ENCODE measurements at regions not wholly inside any gene's neighbourhood (a gene's known extent, or its start where the extent isn't known, plus 50 kb on each side); places are given as distances from the start of the nearest gene placed in this dataset.
A peak's percentile ranks its signal among the peaks of the same experiment; 100 is the strongest.

GRCh38 chr7:84701524-84702306, 485.1 kb downstream of the SEMA3D start:
- Histone ChIP-seq H3K4me1 (no peaks in the 10 kb centered on the region), H3K27me3 (no peaks in the 10 kb centered on the region), H3K4me3 (no peak overlapping the region), H3K27ac (no peak overlapping the region), H3K36me3 (no peaks in the 10 kb centered on the region), H3K9me3 (no peaks in the 10 kb centered on the region)
- no peak for DNase-seq
- intact Hi-C loops (cut with DNase I), result no loop called here
- WGBS, 2 donors, result 30 to 70% methylated on average over 7 of the region's 7 CpGs
- TF ChIP-seq EP300 (IDR thresholded peaks at IDR 0.05) (peak in 1 of 4 donors; percentile 32), POLR2A (IDR thresholded peaks at IDR 0.05) (no peak), POLR2AphosphoS5 (IDR thresholded peaks at IDR 0.05) (no peak), CTCF (IDR thresholded peaks at IDR 0.05) (no peak)

DNA sequence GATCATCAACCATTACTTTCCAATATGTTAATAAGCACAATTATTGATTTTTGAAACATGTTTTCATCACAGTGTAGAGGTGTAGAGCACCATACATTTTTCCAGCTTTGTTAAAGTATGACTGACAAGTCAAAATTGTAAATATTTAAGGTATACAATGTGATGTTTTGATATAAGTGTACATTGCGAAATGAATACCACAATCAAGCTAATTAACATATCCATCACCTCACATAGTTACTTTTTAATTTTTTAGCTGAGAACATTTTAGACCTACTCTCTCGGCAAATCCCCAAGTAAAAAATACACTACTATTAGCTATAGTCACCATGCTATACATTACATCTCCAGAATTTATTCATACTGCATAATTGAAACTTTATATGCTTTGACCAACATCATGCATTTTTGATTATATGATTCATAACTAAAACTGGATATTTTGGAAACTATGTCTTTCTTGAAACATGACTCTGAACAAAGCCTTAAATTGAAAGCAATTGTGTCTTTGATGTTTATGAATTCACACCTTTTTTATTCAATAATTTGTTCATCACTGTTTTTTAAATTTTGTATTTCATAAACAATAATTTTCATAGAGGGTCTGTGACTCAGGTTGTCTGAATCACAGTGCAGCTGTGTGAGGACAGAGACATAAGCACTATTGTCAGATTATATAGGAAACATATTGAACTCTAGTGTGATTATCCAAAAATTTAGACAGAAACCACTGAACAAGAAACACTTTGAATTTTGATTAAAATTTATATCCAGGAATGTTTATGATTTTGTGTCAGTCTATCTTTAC, 486.1 kb downstream of the SEMA3D start:
- TF ChIP-seq EP300 (IDR thresholded peaks at IDR 0.05), result no peak
- no peak for TF ChIP-seq POLR2A (IDR thresholded peaks at IDR 0.05)
- TF ChIP-seq POLR2AphosphoS5 (IDR thresholded peaks at IDR 0.05), result no peak
- TF ChIP-seq CTCF (IDR thresholded peaks at IDR 0.05), result no peak
- Histone ChIP-seq H3K9me3 (no peaks in the 10 kb centered on the region), H3K27me3 (no peaks in the 10 kb centered on the region), H3K36me3 (no peaks in the 10 kb centered on the region), H3K4me3 (no peak overlapping the region), H3K27ac (no peak overlapping the region), H3K4me1 (no peaks in the 10 kb centered on the region)
- intact Hi-C loops (cut with DNase I), result no loop called here
- WGBS, 2 donors, result 86 to 94% methylated on average over 2 of the region's 2 CpGs
- DNase-seq, result no peak

GRCh38 chr7:84697506-84697905, 489.4 kb downstream of the SEMA3D start:
- Histone ChIP-seq H3K27me3 (no peaks in the 10 kb centered on the region), H3K4me1 (no peaks in the 10 kb centered on the region), H3K36me3 (no peaks in the 10 kb centered on the region), H3K4me3 (no peak overlapping the region), H3K27ac (no peak overlapping the region), H3K9me3 (no peaks in the 10 kb centered on the region)
- WGBS, 2 donors, result 86 to 87% methylated on average over 2 of the region's 2 CpGs
- intact Hi-C loops (cut with DNase I), result no loop called here
- TF ChIP-seq EP300 (IDR thresholded peaks at IDR 0.05), result no peak
- TF ChIP-seq POLR2AphosphoS5 (IDR thresholded peaks at IDR 0.05), result no peak
- no peak for TF ChIP-seq CTCF (IDR thresholded peaks at IDR 0.05)
- TF ChIP-seq POLR2A (IDR thresholded peaks at IDR 0.05), result no peak
- no peak for DNase-seq

DNA sequence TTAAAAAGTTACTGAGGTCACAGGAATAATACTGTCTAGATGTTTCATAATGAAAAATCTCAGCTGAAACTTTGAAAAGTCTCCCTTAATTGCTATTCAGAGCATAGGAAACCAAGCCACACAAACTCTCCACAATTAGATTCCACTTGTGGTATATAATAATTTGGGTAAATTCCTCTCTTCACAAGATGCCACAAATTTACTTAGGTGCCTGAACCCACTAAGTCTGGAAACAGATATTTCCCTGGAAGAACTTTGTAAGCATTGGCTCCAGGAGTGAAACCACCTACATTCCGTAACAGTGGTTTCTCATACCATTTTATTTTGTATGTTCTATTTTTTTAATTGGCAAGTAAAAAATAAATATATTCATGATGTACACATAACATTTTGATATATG, 493.4 kb downstream of the SEMA3D start:
- DNase-seq, result no peak
- no peaks in the 10 kb centered on the region for H3K27me3 ChIP-seq
- H3K4me3 ChIP-seq, result no peak overlapping the region
- intact Hi-C loops (cut with DNase I), result no loop called here
- H3K27ac ChIP-seq, result no peak overlapping the region
- no peak for TF ChIP-seq CTCF (IDR thresholded peaks at IDR 0.05)
- no peak for TF ChIP-seq POLR2AphosphoS5 (IDR thresholded peaks at IDR 0.05)
- no peak for TF ChIP-seq POLR2A (IDR thresholded peaks at IDR 0.05)
- WGBS, 2 donors, result 88 to 96% methylated on average over 1 of the region's 1 CpG
- no peaks in the 10 kb centered on the region for H3K9me3 ChIP-seq
- no peaks in the 10 kb centered on the region for H3K4me1 ChIP-seq
- H3K36me3 ChIP-seq, result no peaks in the 10 kb centered on the region
